NCI-H2107 treated with DMSO at 0.1 percent for 48 hours (cell line): ENCODE measurements at regions not wholly inside any gene's neighbourhood (a gene's known extent, or its start where the extent isn't known, plus 50 kb on each side); places are given as distances from the start of the nearest gene placed in this dataset.
"Not testable (repeated sequence)": the region's sequence is repeated elsewhere in the genome, so short reads cannot be mapped to it uniquely, and the experiment has no call there.

Experiments
- DNase-seq: peaks from one replicate; lab custom pipeline; 2025; ENCODE audit not compliant: unreplicated experiment; lab: John Stamatoyannopoulos, UW

DNA sequence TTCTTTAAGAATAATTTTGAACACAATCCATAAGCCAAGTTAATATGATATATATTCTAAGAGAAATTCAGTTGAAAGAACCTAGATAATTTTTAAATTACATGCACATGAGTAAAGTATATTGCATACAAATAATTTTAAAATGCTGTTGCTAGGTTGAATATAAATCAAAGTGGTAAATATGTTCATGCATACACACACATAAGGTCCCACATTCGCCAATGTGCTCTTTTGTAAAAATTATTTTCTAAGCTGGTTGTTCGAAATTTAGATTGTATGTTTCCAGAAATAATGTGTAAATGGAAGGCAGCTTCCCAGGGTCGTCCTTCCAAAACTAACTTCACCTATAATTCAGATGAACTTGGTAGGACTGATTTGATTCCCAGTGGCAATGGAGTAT is 173.7 kb upstream of the CCDC196 start:
- DNase-seq = no peak

DNA sequence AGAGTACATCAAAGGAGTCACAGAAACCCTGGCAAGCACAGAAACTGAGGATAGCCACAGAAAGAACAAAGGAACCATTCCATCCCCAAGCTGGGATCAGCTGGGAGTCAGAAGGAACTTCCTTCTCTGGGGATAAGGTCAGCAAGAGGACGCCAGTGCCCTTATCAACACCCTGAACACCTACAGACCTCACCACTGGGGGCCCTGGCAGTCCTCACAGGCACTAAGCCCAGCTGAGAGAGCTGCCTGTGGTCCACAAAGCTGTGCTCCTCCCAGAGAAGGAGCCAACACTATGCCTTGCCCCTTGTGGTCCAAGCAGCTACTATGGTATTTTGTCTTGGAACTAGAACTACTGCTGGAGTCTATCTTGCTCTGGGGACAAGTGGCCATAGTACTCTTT is 171.1 kb upstream of the CCDC196 start:
- DNase-seq = no peak

DNA sequence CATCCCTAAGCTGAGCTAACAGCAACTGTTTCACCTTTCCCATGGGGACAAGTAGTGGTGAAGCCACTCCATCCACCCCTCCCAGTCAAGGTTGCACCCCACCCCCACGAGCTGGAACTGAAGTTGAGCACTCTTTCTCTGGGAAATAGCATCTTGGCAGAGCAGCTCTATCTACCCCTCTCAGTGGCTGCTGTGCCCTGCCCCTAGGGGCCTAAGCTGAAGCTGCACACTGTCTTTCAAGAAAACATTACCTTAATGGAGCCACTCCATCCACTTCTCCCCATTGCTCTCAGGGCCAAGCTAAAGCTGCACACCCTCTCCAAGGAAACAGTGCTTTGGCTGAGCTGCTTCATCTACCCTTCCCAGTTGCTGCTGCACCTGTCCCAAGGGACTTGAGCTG is 170.6 kb upstream of the CCDC196 start:
- DNase-seq = peak; percentile 47

DNA sequence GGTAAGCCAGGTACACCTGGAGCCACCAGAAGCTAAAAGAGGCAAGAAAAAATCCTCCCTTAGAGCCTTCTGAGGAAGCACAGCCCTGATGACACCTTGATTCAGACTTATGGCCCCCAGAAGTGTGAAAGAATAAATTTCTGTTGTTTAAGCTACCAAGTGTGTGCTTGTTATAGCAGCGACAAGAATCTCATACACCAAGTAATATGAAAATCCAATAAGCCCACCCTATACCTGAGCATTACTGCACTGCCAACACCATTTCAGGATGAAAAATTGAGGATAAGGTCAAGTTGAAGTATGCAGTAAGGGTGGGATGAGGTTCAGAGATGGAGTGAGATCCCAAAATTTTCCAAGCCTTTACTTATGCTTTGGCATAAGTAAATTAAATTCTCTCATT is 163.6 kb upstream of the CCDC196 start:
- no peak for DNase-seq

DNA sequence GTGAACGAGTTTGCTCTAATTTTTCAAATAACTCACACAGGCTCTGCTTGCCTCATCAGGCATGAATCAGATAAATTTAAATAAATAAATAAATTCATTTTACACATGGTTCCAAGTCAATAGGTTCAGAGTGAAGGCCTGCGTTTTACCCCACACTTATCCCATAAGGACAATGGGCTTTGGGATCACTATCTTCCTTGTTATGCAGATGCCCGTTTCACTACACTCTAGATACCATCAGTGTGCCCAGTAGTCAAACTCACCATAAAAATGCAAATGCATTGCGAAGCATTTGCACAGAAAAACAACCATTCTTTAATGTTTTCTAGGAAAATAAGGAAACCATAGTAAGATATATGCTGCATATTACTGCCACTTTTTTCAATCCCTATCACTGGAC is 155.9 kb upstream of the CCDC196 start:
- no peak for DNase-seq

DNA sequence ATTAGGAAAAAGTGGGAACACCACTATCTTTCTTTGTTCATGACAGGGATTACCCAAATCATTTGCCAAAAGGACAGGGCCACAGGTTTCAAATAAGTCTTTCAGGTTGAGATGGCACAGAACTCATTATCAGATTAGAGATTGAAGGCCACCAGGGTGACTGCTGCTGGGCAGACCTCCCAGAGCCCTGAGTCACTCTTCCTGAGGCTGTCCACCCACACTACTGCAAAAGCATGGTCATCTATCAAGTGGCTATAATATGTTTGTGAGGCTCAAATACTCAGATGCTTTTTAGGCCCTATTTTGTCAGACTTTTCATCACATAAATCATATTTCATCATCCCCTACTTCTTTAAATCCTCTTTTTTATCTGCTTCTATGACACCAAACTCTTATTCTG is 155.3 kb upstream of the CCDC196 start:
- DNase-seq = no peak

DNA sequence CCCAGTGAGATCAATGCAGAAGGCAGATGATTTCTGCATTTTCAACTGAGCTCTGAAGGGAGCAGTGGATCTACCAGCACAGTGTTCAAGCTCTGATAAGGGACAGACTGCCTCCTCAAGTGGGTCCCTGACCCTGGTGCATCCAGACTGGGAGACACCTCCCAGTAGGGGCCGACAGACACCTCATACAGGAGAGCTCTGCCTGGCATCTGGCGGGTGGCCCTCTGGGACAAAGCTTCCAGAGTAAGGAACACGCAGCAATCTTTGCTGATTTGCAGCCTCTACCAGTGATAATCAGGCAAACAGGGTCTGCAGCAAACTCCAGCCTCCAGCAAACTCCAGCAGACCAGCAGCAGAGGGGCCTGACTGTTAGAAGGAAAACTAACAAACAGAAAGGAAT is 152.9 kb upstream of the CCDC196 start:
- not testable (repeated sequence) for DNase-seq

DNA sequence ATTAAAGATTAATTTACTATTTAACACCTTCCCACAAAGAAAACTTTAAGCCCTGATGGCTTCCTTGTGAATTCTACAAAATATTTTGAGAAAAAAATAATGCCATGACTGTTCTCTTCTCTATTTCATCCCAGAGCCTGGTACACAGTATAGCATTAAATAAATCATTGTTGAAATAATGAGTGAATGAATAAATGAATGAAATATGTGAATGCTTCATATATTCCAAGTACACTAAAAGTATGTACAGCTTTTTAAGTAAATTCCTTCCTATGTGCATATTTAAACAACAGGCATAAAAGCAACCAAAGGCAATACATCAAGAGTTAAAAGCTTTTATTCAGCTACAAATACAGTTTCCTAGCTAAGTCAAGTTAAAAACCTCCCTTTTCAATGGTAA is 144.9 kb upstream of the CCDC196 start:
- DNase-seq = no peak

DNA sequence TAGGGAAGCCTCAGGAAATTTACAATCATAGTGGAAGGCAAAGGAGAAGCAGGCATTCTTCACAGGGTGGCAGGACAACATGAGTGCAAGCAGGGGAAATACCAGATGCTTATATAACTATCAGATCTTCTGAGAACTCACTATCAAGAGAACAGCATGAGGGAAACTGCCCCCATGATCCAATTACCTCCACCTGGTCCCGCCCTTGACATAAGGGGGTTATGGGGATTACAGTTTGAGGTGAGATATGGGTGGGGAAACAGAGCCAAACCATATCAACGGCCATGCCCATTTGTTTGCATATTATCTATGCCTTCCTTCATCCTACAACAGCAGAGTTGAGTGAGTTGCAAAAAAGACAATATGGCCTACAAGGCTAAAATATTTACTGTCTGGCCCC is 140.2 kb upstream of the CCDC196 start:
- no peak for DNase-seq

DNA sequence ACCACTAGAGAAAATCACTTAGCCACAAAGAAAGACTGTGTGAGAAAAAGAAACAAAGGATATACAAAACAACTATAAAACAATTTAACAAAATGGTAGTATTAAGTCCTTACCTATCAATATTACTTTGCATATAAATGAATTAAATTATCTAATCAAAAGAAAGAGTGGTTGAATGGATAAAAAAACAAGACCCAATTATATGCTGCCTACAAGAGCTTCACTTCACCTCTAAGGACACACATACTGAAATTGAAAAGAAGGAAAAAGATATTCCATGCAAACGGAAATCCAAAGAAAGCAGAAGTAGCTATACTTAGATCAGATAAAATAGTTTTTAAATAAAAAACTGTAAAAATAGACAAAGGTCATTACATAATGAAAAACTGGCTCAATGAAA is 134.9 kb upstream of the CCDC196 start:
- no peak for DNase-seq

DNA sequence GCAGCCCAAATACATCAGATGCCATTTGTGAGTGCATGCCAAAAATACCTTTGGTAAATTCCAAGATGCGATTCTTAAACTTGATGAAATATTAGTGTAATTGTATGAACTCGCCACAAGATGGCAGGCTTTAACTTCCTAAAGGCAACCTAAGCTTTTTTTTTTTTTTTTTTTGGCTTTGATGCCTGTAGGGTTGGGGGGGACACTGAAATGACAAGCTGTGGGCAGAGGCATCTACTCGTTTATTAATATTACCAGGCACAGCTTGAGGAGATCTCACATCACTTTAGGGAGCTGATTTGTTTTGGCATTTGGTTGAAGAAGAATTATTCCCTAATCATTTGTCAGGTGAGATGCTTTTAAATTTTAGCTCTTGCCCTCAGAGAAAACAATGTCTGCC is 126.7 kb upstream of the CCDC196 start:
- peak; percentile 89 for DNase-seq

DNA sequence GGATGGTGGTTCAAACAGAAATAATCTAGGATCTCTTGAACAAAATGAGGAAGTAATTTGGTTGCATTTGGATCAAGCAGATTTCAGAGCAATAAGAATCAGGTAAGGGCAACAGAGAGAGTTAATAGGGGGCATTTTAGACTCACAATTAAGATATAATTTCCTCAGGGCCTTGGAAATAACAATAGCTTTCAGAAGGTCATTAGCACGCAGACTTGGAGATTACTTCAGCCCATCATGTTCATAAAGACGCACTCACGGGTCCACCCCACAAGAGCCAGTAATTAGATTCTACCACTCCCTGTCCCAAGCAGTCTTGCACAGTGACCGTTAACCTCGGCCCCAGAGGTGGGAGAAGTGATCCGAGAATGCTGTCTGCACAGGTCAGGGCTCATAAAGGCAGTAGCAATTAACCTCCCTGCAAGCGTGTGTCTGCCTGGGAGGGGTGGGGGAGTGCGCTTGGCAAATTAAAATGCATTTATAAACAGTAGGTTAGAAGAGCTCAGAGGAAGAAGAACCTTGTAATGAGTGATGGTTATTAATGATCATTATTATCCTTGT is 125.7 kb upstream of the CCDC196 start:
- DNase-seq = no peak

DNA sequence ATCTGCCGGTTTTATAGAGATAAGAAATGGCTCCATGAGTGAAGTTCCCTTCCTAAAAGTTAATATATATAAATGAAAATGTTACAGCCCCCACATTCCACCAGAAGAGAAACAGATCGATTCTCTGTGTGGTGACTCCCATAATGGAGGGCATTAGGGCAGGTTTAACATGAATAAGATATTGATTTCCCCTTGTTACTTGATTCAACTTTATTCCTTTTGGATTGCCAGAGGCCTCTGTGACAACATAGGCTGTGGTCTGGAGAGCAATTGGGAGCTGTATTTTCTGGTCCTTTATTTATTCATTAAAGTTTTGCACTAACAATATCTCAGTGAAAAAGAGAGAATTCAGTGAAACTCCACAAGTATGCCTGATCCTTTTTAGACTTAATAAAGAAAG is 125.2 kb upstream of the CCDC196 start:
- no peak for DNase-seq

DNA sequence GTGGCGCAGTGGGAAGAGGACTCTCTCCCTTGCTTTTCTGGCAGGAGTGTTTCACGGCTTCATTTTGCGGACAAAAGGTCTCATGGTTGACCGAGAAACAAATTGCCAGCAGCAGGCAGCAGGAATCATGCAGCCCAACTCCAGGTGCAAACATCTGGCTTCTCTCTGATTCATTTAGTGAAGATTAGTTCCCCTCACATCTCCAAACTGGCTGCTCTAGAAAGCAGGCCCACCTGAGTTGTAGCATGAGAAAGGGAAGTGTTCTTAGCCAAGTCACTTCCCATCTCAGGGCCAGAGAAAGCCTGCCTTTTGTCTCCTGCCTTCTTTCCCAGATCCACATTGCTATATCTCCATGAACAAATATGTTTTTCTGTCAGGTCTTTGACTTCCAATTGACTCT is 120.8 kb upstream of the CCDC196 start:
- no peak for DNase-seq

DNA sequence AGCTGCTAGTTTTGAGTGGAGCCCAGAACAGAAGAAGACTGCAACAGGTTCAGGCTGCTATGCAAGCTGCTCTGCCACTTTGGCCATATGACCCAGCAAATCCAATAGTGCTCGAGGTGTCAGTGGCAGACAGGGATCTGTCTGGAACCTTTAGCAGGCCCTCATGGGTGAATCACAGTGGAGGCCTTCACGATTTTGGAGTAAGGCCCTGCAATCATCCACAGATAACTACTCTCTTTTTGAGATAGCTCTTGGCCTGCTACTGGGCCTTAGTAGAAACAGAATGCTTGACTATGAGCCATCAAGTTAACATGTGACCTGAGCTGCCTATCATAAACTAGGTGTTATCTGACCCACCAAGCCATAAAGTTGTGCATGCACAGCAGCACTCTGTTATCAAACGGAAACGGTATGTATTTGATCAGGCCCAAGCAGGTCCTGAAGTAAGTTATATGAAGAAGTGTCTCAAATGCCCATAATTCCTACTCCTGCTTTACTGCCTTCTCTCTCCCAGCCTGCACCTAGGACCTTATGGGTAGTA is 116.9 kb upstream of the CCDC196 start:
- no peak for DNase-seq

DNA sequence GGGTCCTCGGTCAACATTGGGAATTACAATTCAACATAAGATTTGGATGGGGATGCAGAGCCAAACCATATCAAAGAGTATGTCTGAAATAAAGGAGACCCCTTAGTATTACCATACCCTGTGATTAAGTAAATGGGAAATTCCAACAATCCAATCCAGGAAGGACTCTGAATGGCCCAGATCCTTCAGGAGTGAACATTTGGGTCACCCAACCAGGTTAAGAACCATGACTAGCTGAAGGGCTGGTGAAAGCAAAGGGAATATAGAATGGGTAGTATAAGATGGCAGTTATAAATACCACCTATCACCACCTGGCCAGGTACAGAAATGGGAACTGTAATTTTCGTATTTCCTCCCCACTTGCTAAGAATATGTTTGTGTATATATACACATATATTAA is 114.4 kb upstream of the CCDC196 start:
- DNase-seq = no peak

DNA sequence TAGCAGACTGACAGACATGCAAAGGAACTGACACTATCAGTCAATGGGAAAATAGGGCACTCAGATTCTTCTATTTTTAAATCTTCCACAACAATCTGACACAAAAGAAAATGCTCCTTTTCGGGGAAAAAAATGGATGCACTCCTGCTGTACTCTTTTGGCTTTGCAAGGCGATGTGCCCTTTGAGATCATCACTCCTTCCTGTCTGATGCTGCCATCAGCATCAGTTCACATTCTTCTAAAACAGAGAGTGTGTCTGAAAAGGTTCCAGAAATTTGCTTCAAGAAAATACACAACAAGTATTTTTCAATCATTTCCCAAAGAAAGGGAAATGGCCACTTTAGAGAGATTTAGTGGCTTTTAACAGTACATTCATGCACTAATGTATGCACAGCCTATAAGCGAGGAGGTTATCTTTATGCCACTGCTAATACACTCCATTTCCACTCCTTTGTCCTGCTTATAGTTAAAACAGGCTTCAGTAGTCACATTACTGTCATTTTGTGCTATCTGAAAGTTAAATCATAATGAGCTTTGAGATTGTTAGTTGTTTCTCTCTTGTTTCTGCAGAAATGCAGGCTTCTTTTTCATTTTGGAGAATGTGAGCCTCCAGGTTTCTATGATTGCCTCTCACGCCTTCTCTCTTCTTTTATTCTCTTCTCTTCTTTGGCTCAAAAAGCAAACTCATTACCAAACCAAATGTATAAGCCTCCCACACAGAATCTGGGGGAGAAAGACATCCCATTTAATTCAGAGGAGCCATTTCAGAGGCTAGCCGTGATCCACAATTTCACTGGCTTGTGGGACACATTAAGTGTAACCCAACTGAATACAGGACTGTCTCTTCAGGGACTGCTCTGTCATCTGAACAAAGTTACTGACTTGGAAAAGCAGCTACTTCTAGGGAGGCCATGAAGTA is 110.9 kb upstream of the CCDC196 start:
- DNase-seq = no peak

DNA sequence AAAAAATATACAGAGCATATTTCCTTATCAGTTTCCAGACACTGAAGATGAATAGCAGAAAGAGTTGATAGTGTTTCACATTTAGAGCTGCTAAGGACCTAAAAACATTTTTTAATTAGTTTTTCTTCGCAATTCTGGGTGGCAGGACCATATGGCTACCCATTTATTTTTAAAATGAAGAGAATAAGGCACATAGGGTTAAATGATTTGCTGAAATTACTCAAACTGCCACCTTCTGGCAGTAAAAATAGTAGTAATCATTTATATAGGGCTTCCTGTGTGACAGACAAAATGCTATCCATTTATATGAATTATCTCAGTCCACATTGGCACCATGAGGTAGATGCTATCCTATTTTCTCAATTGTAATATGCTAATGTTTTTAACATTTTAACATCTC is 108.6 kb upstream of the CCDC196 start:
- no peak for DNase-seq

DNA sequence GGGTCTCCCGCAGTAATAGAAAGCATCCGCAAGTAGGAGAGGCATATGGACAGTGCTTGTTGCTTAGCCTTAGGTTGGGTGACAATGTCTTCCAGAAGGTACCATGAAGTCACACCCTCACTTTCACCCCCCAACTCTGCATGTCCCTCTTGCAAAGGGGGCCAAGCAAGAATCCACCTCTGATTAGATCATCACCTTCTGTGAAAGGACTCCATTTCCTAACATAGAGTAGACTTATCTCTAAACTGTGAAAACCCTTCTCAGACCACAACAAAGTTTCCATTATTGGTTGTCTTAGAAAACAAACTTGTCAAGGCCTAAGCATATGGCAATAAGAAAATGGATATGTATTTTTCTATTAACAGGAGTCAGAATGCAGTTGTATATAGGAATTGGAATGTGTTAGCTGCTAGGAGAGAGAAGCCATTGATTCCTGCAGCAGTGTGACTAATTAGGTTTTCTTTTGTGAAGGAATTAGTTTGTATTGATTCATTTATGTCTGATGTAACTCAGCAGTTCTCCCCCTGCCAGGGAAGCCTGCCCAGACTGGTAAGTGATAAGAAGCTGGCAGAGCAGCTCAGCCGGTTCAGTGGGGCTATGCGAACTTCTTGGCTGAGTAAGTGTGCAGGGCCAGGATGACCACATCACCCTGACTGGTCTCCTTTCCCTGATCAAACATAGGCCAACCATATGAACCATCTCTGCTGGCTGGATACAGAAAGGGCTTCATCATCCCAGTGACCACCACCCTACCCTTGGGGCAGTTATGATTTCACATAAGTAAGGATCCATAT is 107.3 kb upstream of the CCDC196 start:
- DNase-seq = no peak

DNA sequence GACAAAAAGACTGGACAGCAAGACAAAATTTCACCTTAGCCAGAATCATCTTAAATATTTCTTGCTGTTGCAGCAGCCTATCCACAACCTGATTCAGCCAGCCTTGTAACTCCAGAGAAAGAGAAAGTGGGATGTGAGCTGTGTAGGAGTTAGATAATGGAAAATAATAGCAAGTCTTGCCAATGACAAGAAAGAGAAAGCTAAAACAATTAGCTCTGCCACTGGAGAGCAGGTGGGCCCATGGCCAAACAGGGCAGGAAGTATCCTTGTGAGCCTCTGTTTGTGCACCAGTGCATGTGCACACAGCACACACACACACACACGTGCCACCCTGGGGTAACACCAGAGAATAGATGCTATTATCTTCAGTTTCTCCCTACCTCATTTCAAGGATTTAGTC is 106.0 kb upstream of the CCDC196 start:
- no peak for DNase-seq

DNA sequence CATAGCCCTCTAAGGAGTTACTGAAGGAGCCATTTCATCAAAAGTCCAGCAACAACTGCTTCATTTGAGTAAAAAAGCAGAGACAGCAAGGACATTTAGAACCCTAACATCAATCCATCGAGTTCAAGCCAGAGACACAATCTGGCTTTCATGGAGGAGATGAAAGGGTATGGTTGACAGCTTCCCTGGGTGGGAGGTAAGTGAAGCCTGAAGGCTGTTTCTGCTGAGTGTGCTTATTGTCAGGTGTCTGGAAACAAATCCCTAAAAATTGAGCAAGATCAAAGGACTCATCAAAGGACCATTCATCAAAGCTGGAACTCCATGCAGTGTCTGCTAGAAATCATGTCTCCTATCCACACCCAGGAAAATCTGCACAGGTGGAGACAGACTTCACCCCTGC is 104.4 kb upstream of the CCDC196 start:
- no peak for DNase-seq

DNA sequence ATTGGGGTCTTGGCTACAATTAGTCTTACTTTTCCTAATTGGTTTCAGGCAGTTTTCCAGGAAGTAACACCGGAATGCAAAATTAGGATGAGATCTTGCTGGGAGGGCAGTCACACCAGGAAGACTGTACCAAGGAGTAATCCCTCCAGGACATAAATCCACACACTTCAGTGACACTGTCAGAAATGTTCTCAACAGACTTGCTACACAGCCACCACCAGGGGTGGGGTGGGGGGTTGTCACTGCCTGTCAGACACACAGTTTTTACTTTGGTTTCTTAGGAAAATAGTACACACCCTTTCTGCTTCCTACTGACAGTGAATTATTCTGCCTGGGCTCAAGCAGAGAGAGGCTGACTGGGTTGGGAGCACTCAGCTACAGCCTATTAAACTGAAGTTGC is 102.9 kb upstream of the CCDC196 start:
- no peak for DNase-seq
